IMR-90 (cell line): ENCODE measurements at regions not wholly inside any gene's neighbourhood (a gene's known extent, or its start where the extent isn't known, plus 50 kb on each side); places are given as distances from the start of the nearest gene placed in this dataset.

ENCODE experiments used
- ATAC-seq: fragments of 200-7000 bp; cut with Tn5 transposase; 2 replicates; pipeline ENCODE4 v1.9.1; 2020; ENCODE audit warnings: low read depth, mild to moderate bottlenecking, moderate library complexity
- BruUV-seq: library from RNA; stranded (reverse); fragments of 400-500 nt; replicated peaks from 2 replicates; lab custom pipeline; 2021; lab: Mats Ljungman, UMichigan
- CTCF ChIA-PET: fragments of 300-600 bp; formaldehyde crosslinking; extraction: SDS; loops from one replicate; lab custom pipeline; 2021; ENCODE audit warnings: antibody characterized with exemption; lab: Yijun Ruan, JAX
- POLR2A ChIA-PET: fragments of 300-600 bp; sonication (Branson Sonifier 250); formaldehyde crosslinking; loops from one replicate; lab custom pipeline; 2022; ENCODE audit warnings: antibody characterized with exemption; ENCODE audit not compliant: unreplicated experiment; lab: Charles Lee
- DNase-seq: peaks from one replicate; pipeline ENCODE4 v3.0.0; 2013
- H2AFZ ChIP-seq: replicated peaks from 2 replicates; pipeline ENCODE3; 2013; ENCODE audit warnings: low read length, mild to moderate bottlenecking; ENCODE audit not compliant: poor library complexity
- H2AK5ac ChIP-seq: 2 replicates; pipeline ENCODE4 v1.6.1; 2013; ENCODE audit warnings: low read depth, low read length, inconsistent platforms
- H2AK9ac ChIP-seq: replicated peaks from 2 replicates; pipeline ENCODE3; 2013; ENCODE audit warnings: mild to moderate bottlenecking, low read depth, low read length, moderate library complexity; ENCODE audit not compliant: poor library complexity
- H2BK120ac ChIP-seq: 2 replicates; pipeline ENCODE4 v1.6.1; 2013; ENCODE audit warnings: low read depth, low read length, inconsistent platforms
- H2BK15ac ChIP-seq: 3 replicates; pipeline ENCODE4 v1.6.1; 2013; ENCODE audit warnings: low read depth, low read length, inconsistent platforms
- H2BK20ac ChIP-seq: 2 replicates; pipeline ENCODE4 v1.6.1; 2013; ENCODE audit warnings: low read depth, mild to moderate bottlenecking, inconsistent platforms, low read length, moderate library complexity
- H2BK5ac ChIP-seq: 2 replicates; pipeline ENCODE4 v1.6.1; 2013; ENCODE audit warnings: mild to moderate bottlenecking, low read depth, low read length, inconsistent platforms; ENCODE audit not compliant: poor library complexity, severe bottlenecking
- H3K14ac ChIP-seq: replicated peaks from 2 replicates; pipeline ENCODE4 v1.6.1; 2013; ENCODE audit warnings: low read depth, low read length, inconsistent platforms
- H3K18ac ChIP-seq: 2 replicates; pipeline ENCODE4 v1.6.1; 2013; ENCODE audit warnings: low read depth, low read length, control low read depth
- H3K23ac ChIP-seq: 2 replicates; pipeline ENCODE4 v1.6.1; 2013; ENCODE audit warnings: low read depth, low read length, inconsistent platforms
- H3K27ac ChIP-seq: 2 replicates; pipeline ENCODE4 v1.5.1; 2013; ENCODE audit warnings: mild to moderate bottlenecking, control low read depth, low read length; ENCODE audit not compliant: insufficient read depth
- H3K27me3 ChIP-seq: 2 replicates; pipeline ENCODE4 v1.6.1; 2013; ENCODE audit warnings: low read length; ENCODE audit not compliant: control insufficient read depth, insufficient read depth
- H3K36me3 ChIP-seq: 2 replicates; pipeline ENCODE4 v1.6.1; 2013; ENCODE audit warnings: low read length, mixed read lengths; ENCODE audit not compliant: control insufficient read depth, insufficient read depth
- H3K4ac ChIP-seq: 2 replicates; pipeline ENCODE4 v1.6.1; 2013; ENCODE audit warnings: low read depth, low read length, inconsistent platforms
- H3K4me1 ChIP-seq: 2 replicates; pipeline ENCODE4 v1.6.1; 2013; ENCODE audit warnings: low read length, mixed read lengths; ENCODE audit not compliant: control insufficient read depth, insufficient read depth
- H3K4me2 ChIP-seq: 2 replicates; pipeline ENCODE4 v1.6.1; 2013; ENCODE audit warnings: low read depth, mild to moderate bottlenecking, control low read depth, low read length, moderate library complexity
- H3K4me3 ChIP-seq: 2 replicates; pipeline ENCODE4 v1.5.1; 2013; ENCODE audit warnings: low read depth, mild to moderate bottlenecking, control low read depth, low read length, moderate library complexity; ENCODE audit not compliant: insufficient read depth
- H3K56ac ChIP-seq: 2 replicates; pipeline ENCODE4 v1.6.1; 2013; ENCODE audit warnings: low read length, inconsistent platforms; ENCODE audit not compliant: insufficient read depth; ENCODE audit errors: extremely low read depth
- H3K79me1 ChIP-seq, 2 experiments: 2 replicates each; pipeline ENCODE4 v1.6.1; 2013; ENCODE audit warnings: low read length in 2 of 2, inconsistent platforms in 1 of 2, low read depth in 1 of 2
- H3K9ac ChIP-seq: 2 replicates; pipeline ENCODE4 v1.6.1; 2013; ENCODE audit warnings: low read depth, low read length, control low read depth
- H3K9me1 ChIP-seq: 2 replicates; pipeline ENCODE4 v1.6.1; 2013; ENCODE audit warnings: low read length, inconsistent platforms; ENCODE audit not compliant: insufficient read depth
- H3K9me3 ChIP-seq: 2 replicates; pipeline ENCODE4 v1.6.1; 2013; ENCODE audit warnings: low read length; ENCODE audit not compliant: control insufficient read depth, insufficient read depth
- H4K20me1 ChIP-seq: 2 replicates; pipeline ENCODE4 v1.6.1; 2013; ENCODE audit warnings: low read length, inconsistent platforms; ENCODE audit not compliant: insufficient read depth
- H4K5ac ChIP-seq: 2 replicates; pipeline ENCODE4 v1.6.1; 2013; ENCODE audit warnings: mild to moderate bottlenecking, low read depth, low read length, control low read depth
- H4K8ac ChIP-seq, 2 experiments: 2 replicates each; pipeline ENCODE4 v1.6.1; 2013; ENCODE audit warnings: low read depth in 2 of 2, low read length in 2 of 2, control low read depth in 1 of 2, inconsistent platforms in 1 of 2
- H4K91ac ChIP-seq: 2 replicates; pipeline ENCODE4 v1.6.1; 2013; ENCODE audit warnings: low read depth, low read length, inconsistent platforms; ENCODE audit not compliant: insufficient read depth
- POLR2A ChIP-seq: IDR thresholded peaks from 2 replicates; pipeline ENCODE4 v1.6.1; 2012; ENCODE audit warnings: mild to moderate bottlenecking, low read depth, low read length
- RFX5 ChIP-seq: IDR thresholded peaks from 2 replicates; pipeline ENCODE4 v1.8.0; 2012; ENCODE audit warnings: low read depth, mild to moderate bottlenecking, low read length, moderate library complexity
- WGBS, 2 experiments: methylation state at CpG; one replicate each; pipeline versions ENCODE4 v1.1.5 to v1.1.7; 2013; ENCODE audit warnings: missing lambda C conversion rate in 2 of 2; ENCODE audit not compliant: insufficient read length in 1 of 2; ENCODE audit errors: extremely low coverage in 2 of 2; 5-methylcytosine and 5-hydroxymethylcytosine counted together
- dilution Hi-C: fragments of 300-500 bp; cut with HindIII; formaldehyde crosslinking; loops from one replicate; pipeline ENCODE4 v1.14.3; 2018; ENCODE audit warnings: low sequenced_read_pairs; ENCODE audit not compliant: unreplicated experiment
- in situ Hi-C: fragments of 300-500 bp; cut with MboI; formaldehyde crosslinking; loops from 3 replicates; pipeline ENCODE4 v1.14.3; 2019; ENCODE audit warnings: low sequenced_read_pairs, inconsistent platforms, mixed read lengths
- intact Hi-C: fragments of 100-400 bp; cut with micrococcal nuclease; formaldehyde crosslinking; loops from 2 replicates; pipeline ENCODE4 v1.10.0; 2022
- TF ChIP-seq, protein P1 (sequence below): fragments of 150-350 bp; IDR thresholded peaks from 2 replicates; pipeline ENCODE4 v1.6.1; 2017; ENCODE audit warnings: mild to moderate bottlenecking, antibody characterized with exemption, low read length, low read depth

DNA sequence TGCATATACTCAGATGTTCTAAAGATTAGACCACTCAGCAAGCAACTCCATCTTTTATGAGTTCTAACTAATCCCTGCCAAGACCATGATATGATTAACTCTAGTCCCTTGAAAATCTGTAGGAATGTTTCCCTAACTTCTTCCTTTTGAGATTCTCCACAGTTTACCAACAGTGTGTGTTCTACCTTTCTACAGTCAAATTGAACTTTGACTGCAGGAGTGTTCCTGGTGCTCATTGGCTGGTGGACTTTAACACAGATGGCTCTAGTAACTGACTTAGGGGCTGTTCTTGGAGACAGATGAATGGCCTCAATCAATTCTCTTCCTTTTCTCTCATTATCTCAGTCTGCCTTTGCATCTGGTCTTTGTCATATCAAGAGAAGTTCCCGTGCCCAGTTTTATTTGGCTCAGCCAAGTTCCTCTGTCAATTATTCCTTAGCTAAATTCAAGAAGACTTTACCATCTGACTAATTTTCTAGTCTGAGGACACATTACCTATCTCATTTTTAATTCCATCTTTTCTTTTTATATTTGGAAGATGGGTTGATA, 643.9 kb upstream of the CAMK1G start:
- no peaks in the 10 kb centered on the region for H3K9me1 ChIP-seq
- TF ChIP-seq, protein P1, sequence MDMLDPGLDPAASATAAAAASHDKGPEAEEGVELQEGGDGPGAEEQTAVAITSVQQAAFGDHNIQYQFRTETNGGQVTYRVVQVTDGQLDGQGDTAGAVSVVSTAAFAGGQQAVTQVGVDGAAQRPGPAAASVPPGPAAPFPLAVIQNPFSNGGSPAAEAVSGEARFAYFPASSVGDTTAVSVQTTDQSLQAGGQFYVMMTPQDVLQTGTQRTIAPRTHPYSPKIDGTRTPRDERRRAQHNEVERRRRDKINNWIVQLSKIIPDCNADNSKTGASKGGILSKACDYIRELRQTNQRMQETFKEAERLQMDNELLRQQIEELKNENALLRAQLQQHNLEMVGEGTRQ: no peak
- TF ChIP-seq RFX5 (no peak), POLR2A (no peak)
- H3K27ac ChIP-seq: no peak overlapping the region
- no peaks in the 10 kb centered on the region for H4K20me1 ChIP-seq
- dilution Hi-C loops (no loop called here), intact Hi-C loops (no loop called here), in situ Hi-C loops (no loop called here)
- no peak overlapping the region for H2AK9ac ChIP-seq
- H3K79me1 ChIP-seq: no peaks in the 10 kb centered on the region
- H3K36me3 ChIP-seq: no peaks in the 10 kb centered on the region
- no peak overlapping the region for H2BK120ac ChIP-seq
- no peak overlapping the region for H4K91ac ChIP-seq
- H3K23ac ChIP-seq: no peak overlapping the region
- H2BK5ac ChIP-seq: no peak overlapping the region
- H2AFZ ChIP-seq: no peak overlapping the region
- DNase-seq (no peak), ATAC-seq (no peak)
- no peak overlapping the region for H3K14ac ChIP-seq
- no peak overlapping the region for H4K5ac ChIP-seq
- H3K9me3 ChIP-seq: peaks cover 9% of the 10 kb centered on the region
- no peak overlapping the region for H3K56ac ChIP-seq
- H3K4ac ChIP-seq: no peak overlapping the region
- no peak overlapping the region for H2BK15ac ChIP-seq
- H3K9ac ChIP-seq: no peak overlapping the region
- no peak overlapping the region for H2BK20ac ChIP-seq
- no CpG with 5 or more reads among the region's 1 CpG for WGBS, 2 experiments
- no peak overlapping the region for H3K4me3 ChIP-seq
- no peaks in the 10 kb centered on the region for H3K27me3 ChIP-seq
- no TSS peak for BruUV-seq
- H2AK5ac ChIP-seq: no peak overlapping the region
- H3K4me1 ChIP-seq: no peaks in the 10 kb centered on the region
- ChIA-PET CTCF (no interaction called here), POLR2A (no interaction called here)
- H3K18ac ChIP-seq: no peak overlapping the region
- H3K4me2 ChIP-seq: no peak overlapping the region
- H4K8ac ChIP-seq: no peak overlapping the region
